Epithelial cell of proximal tubule (primary cell): ENCODE measurements at regions not wholly inside any gene's neighbourhood (a gene's known extent, or its start where the extent isn't known, plus 50 kb on each side); places are given as distances from the start of the nearest gene placed in this dataset.

Experiments used
- DNase-seq: peaks from one replicate; pipeline ENCODE4 v3.0.0-alpha.2; 2011; ENCODE audit warnings: low read depth
- H3K4me3 ChIP-seq: 2 replicates; pipeline ENCODE4 v1.5.1; 2011; ENCODE audit warnings: low read depth, mild to moderate bottlenecking, low read length
- TF ChIP-seq, protein P1 (sequence below): conservative IDR thresholded peaks from 2 replicates; pipeline ENCODE4 v1.5.1; 2012; ENCODE audit warnings: low read depth, mild to moderate bottlenecking, low read length

DNA sequence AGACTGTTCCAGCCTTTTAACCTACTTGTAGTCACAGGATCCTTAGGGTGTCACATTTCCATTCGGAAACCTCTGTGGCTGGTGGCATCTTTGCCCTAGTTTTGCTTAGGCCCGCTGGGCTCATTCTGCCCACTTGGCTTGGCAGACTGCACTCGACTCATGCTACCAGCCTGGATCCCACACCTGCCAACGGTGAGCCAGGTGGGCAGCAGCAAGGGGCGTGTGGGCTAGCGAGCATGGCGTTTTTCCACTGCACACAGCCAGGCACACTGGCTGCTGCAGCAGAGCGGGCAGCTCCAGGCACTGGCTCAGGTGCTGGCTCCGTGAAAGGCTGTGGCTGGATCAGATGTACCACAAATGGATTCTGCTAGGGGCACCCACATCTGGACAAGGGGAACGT is 838.2 kb downstream of the SLITRK6 start:
- H3K4me3 ChIP-seq, result no peak overlapping the region
- TF ChIP-seq, protein P1, sequence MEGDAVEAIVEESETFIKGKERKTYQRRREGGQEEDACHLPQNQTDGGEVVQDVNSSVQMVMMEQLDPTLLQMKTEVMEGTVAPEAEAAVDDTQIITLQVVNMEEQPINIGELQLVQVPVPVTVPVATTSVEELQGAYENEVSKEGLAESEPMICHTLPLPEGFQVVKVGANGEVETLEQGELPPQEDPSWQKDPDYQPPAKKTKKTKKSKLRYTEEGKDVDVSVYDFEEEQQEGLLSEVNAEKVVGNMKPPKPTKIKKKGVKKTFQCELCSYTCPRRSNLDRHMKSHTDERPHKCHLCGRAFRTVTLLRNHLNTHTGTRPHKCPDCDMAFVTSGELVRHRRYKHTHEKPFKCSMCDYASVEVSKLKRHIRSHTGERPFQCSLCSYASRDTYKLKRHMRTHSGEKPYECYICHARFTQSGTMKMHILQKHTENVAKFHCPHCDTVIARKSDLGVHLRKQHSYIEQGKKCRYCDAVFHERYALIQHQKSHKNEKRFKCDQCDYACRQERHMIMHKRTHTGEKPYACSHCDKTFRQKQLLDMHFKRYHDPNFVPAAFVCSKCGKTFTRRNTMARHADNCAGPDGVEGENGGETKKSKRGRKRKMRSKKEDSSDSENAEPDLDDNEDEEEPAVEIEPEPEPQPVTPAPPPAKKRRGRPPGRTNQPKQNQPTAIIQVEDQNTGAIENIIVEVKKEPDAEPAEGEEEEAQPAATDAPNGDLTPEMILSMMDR, result no peak
- DNase-seq, result no peak

- DNase-seq, result no peak
- no peak overlapping the region for H3K4me3 ChIP-seq
- TF ChIP-seq, protein P1, result no peak
Observed at GRCh38 chr13:84959818-84960217, 839.4 kb downstream of the SLITRK6 start.

- DNase-seq, result no peak
- TF ChIP-seq, protein P1, result no peak
- H3K4me3 ChIP-seq, result no peak overlapping the region
Observed at GRCh38 chr13:84954636-84955035, 844.6 kb downstream of the SLITRK6 start.

- TF ChIP-seq, protein P1, result no peak
- H3K4me3 ChIP-seq, result no peak overlapping the region
- DNase-seq, result no peak
Observed at GRCh38 chr13:84951128-84951527, 848.1 kb downstream of the SLITRK6 start.

- no peak for DNase-seq
- H3K4me3 ChIP-seq, result no peak overlapping the region
- TF ChIP-seq, protein P1, result no peak
Observed at GRCh38 chr13:84946192-84946591, 853.0 kb downstream of the SLITRK6 start.

DNA sequence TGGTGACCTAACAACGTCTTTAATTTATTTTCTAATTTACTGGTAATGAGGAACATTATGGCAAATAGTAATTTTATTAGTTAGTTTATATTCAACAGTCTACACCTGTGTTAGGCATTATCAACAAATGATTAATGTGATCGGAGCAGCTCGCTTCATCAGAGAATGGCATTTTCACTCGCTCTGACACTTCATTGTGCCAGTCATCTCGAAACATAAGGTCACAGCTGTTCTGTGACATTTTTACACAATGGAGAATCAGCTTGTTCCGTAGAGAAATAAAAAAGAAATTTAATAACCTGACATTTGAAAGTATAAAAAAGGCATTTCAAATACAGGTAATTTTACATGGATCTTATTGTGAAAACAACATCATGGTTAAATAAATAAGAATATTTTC is 858.4 kb downstream of the SLITRK6 start:
- DNase-seq, result no peak
- no peak overlapping the region for H3K4me3 ChIP-seq
- TF ChIP-seq, protein P1, result no peak

- DNase-seq, result no peak
- no peak overlapping the region for H3K4me3 ChIP-seq
- TF ChIP-seq, protein P1, result no peak
Observed at GRCh38 chr13:84940167-84940566, 859.1 kb downstream of the SLITRK6 start.
